Fibroblast of lung (primary cell): ENCODE measurements at regions not wholly inside any gene's neighbourhood (a gene's known extent, or its start where the extent isn't known, plus 50 kb on each side); places are given as distances from the start of the nearest gene placed in this dataset.

Experiments
- CTCF ChIP-seq, 2 donors: IDR thresholded peaks in 1 of 2; conservative IDR thresholded peaks in 1 of 2; 1 replicate in 1 of 2; 2 replicates in 1 of 2; pipeline ENCODE4 v1.5.1; 2011 to 2012; ENCODE audit warnings: low read length in 2 of 2, control low read depth in 1 of 2, inconsistent platforms in 1 of 2, low read depth in 1 of 2, mild to moderate bottlenecking in 1 of 2
- EZH2 ChIP-seq: IDR thresholded peaks from 2 replicates; pipeline ENCODE4 v1.5.1; 2012; ENCODE audit warnings: low read length, control low read depth, mild to moderate bottlenecking; ENCODE audit errors: missing control alignments

GRCh38 chr21:21690068-21690665 lies 692.0 kb downstream of the NCAM2 start:
- TF ChIP-seq CTCF (conservative IDR thresholded peaks at IDR 0.05 in 1 of 2, IDR thresholded peaks at IDR 0.05 in 1 of 2; ENCODE audit: low read depth in 1 of 2, low read length in 2 of 2) (no peak), EZH2 (no peak)
